ENCODE measurements at regions not wholly inside any gene's neighbourhood (a gene's known extent, or its start where the extent isn't known, plus 50 kb on each side); places are given as distances from the start of the nearest gene placed in this dataset.

GRCh38 chr6:105494688-105495087 lies 91.8 kb upstream of the PREP start:
- Histone ChIP-seq H3K27ac (ENCODE audit: low read depth in 1 of 2, low read length in 2 of 2) (no peak overlapping the region), H3K4me3 (ENCODE audit: low read length in 2 of 2) (no peak overlapping the region), H3K4me1 (ENCODE audit: control insufficient read depth in 1 of 2, insufficient read depth in 2 of 2, low read length in 2 of 2) (peaks cover 0 to 2% of the 10 kb centered on the region in 2 donors), H3K9me3 (ENCODE audit: control insufficient read depth, low read length) (no peaks in the 10 kb centered on the region), H3K36me3 (ENCODE audit: control insufficient read depth in 1 of 2, insufficient read depth in 2 of 2, low read length in 1 of 2) (no peaks in the 10 kb centered on the region), H3K27me3 (ENCODE audit: control insufficient read depth in 1 of 2, insufficient read depth in 2 of 2, low read length in 1 of 2) (no peaks in the 10 kb centered on the region)
- intact Hi-C loops (cut with DNase I): no loop called here
- DNase-seq (no peak), ATAC-seq (ENCODE audit: low FRiP score) (no peak)
- 89 to 94% methylated on average over 5 of the region's 5 CpGs for WGBS, 2 donors

DNA sequence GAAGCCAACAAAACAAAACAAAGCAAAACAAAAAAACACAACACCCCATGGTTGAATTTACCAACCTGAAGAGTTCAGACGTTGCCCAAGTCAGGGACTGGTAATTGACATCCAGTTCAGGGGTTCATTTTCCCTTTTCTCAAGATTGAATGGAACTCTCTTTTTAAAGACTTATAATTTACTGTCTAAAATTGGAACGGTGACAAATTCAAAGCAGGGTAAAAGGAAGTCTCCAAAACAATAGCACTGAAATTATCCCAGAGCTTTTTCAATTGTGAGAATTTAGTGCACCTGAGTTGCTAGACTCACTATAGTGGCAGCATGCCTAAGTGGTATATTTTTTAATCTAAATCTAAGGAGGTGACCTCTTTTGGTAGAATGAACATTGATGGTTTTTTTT lies 90.9 kb upstream of the PREP start:
- no peaks in the 10 kb centered on the region for H3K9me3 ChIP-seq (ENCODE audit: control insufficient read depth, low read length)
- no peaks in the 10 kb centered on the region for H3K27me3 ChIP-seq (ENCODE audit: control insufficient read depth in 1 of 2, insufficient read depth in 2 of 2, low read length in 1 of 2)
- no peaks in the 10 kb centered on the region for H3K36me3 ChIP-seq (ENCODE audit: control insufficient read depth in 1 of 2, insufficient read depth in 2 of 2, low read length in 1 of 2)
- H3K4me1 ChIP-seq (ENCODE audit: control insufficient read depth in 1 of 2, insufficient read depth in 2 of 2, low read length in 2 of 2): peaks cover 0 to 2% of the 10 kb centered on the region in 2 donors
- WGBS, 2 donors: 73 to 77% methylated on average over 2 of the region's 2 CpGs
- no peak overlapping the region for H3K27ac ChIP-seq (ENCODE audit: low read depth in 1 of 2, low read length in 2 of 2)
- no peak for ATAC-seq (ENCODE audit: low FRiP score)
- intact Hi-C loops (cut with DNase I): no loop called here
- no peak overlapping the region for H3K4me3 ChIP-seq (ENCODE audit: low read length in 2 of 2)
- DNase-seq: no peak

- Histone ChIP-seq H3K27me3 (ENCODE audit: control insufficient read depth in 1 of 2, insufficient read depth in 2 of 2, low read length in 1 of 2) (no peaks in the 10 kb centered on the region), H3K9me3 (ENCODE audit: control insufficient read depth, low read length) (no peaks in the 10 kb centered on the region), H3K4me1 (ENCODE audit: control insufficient read depth in 1 of 2, insufficient read depth in 2 of 2, low read length in 2 of 2) (peaks cover 0 to 2% of the 10 kb centered on the region in 2 donors), H3K27ac (ENCODE audit: low read depth in 1 of 2, low read length in 2 of 2) (no peak overlapping the region), H3K4me3 (ENCODE audit: low read length in 2 of 2) (no peak overlapping the region), H3K36me3 (ENCODE audit: control insufficient read depth in 1 of 2, insufficient read depth in 2 of 2, low read length in 1 of 2) (no peaks in the 10 kb centered on the region)
- ATAC-seq (ENCODE audit: low FRiP score) (peak; percentile 36), DNase-seq (no peak)
- intact Hi-C loops (cut with DNase I): no loop called here
Observed at GRCh38 chr6:105492706-105493673, 90.1 kb upstream of the PREP start.

GRCh38 chr6:105489216-105489530 lies 86.3 kb upstream of the PREP start:
- no peaks in the 10 kb centered on the region for H3K36me3 ChIP-seq (ENCODE audit: control insufficient read depth in 1 of 2, insufficient read depth in 2 of 2, low read length in 1 of 2)
- H3K27me3 ChIP-seq (ENCODE audit: control insufficient read depth in 1 of 2, insufficient read depth in 2 of 2, low read length in 1 of 2): no peaks in the 10 kb centered on the region
- no peak for DNase-seq
- peaks cover 0 to 2% of the 10 kb centered on the region in 2 donors for H3K4me1 ChIP-seq (ENCODE audit: control insufficient read depth in 1 of 2, insufficient read depth in 2 of 2, low read length in 2 of 2)
- H3K27ac ChIP-seq (ENCODE audit: low read depth in 1 of 2, low read length in 2 of 2): no peak overlapping the region
- intact Hi-C loops (cut with DNase I): loop anchor here in 1 of 2 donors (10.0 kb wide), 1 partner anchor 816 kb away; no protein-coding TSS in a partner anchor
- WGBS, 2 donors: 90 to 93% methylated on average over 2 of the region's 2 CpGs
- no peaks in the 10 kb centered on the region for H3K9me3 ChIP-seq (ENCODE audit: control insufficient read depth, low read length)
- no peak overlapping the region for H3K4me3 ChIP-seq (ENCODE audit: low read length in 2 of 2)
- no peak for ATAC-seq (ENCODE audit: low FRiP score)

DNA sequence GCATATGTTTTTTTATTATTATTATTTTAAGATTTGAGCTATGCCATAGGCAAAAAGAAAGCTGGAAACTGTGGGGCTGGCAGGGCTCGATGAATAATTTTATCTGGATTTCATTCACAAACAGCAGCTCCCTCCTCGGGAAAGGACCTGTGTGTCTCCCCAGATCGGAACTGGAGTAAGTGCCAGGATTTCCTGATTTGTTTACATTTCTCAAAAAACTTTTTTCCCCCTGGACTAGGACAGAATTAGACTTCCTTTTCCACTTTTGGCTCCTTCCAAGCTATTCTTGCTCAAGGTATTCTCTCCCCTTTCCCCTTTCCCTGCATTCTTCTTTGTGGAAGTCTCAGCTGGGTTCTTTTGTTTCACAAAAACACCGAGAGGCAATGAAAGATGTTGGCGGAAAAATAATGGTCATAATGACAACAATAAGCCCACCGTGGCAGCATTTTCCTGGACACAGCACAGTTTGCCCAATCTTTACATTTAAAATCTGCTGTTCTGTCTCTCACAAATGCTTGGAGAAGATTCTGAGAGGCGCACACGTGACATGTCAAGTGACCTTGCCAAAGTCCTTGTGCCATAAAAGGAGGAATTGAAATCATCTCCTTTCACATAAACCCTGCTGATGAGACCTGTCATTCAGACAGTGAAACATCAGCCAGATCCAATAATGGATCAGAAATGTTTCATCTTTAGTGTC lies 85.8 kb upstream of the PREP start:
- no peak overlapping the region for H3K27ac ChIP-seq (ENCODE audit: low read depth in 1 of 2, low read length in 2 of 2)
- no peaks in the 10 kb centered on the region for H3K36me3 ChIP-seq (ENCODE audit: control insufficient read depth in 1 of 2, insufficient read depth in 2 of 2, low read length in 1 of 2)
- peaks cover 0 to 2% of the 10 kb centered on the region in 2 donors for H3K4me1 ChIP-seq (ENCODE audit: control insufficient read depth in 1 of 2, insufficient read depth in 2 of 2, low read length in 2 of 2)
- intact Hi-C loops (cut with DNase I): loop anchor here in 1 of 2 donors (10.0 kb wide), 1 partner anchor 816 kb away; no protein-coding TSS in a partner anchor
- ATAC-seq (ENCODE audit: low FRiP score) (no peak), DNase-seq (no peak)
- no peaks in the 10 kb centered on the region for H3K27me3 ChIP-seq (ENCODE audit: control insufficient read depth in 1 of 2, insufficient read depth in 2 of 2, low read length in 1 of 2)
- no peaks in the 10 kb centered on the region for H3K9me3 ChIP-seq (ENCODE audit: control insufficient read depth, low read length)
- 40 to 41% methylated on average over 8 of the region's 8 CpGs for WGBS, 2 donors
- no peak overlapping the region for H3K4me3 ChIP-seq (ENCODE audit: low read length in 2 of 2)

DNA sequence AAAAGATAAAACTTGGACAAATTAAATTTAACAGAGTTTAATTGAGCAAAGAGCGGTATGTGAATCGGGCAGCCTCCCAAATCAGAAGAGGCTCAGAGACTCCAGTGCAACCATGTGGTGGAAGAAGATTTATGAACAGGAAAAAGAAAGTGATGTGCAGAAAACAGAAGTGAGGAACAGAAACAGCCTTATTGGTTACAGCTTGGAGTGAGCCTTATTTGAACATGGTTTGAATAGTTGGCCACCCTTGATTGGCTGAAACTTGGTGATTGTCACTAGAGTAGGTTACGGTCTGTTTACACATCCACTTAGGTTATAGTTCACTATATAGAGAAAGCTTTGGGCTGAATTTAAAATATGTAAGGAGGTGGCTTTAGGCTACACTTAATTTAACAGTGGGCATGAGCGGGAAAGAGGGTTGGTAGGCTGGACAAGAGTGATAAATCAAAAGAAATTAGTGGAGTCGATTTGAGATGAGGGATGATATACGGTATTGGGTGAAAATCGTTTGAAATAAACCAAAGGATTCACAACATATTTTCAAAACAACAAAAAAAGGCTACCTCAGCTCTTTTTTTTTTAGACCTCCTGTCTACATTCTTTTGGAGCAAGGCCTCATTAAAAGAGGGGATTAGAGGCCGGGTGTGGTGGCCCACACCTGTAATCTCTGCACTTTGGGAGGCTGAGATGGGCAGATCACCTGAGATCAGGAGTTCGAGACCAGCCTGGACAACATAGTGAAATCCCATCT lies 84.3 kb upstream of the PREP start:
- no peak overlapping the region for H3K4me3 ChIP-seq (ENCODE audit: low read length in 2 of 2)
- WGBS, 2 donors: 96 to 98% methylated on average over 9 of the region's 9 CpGs
- ATAC-seq (ENCODE audit: low FRiP score): no peak
- intact Hi-C loops (cut with DNase I): loop anchor here in 1 of 2 donors (10.0 kb wide), 1 partner anchor 818 kb away; no protein-coding TSS in a partner anchor
- no peaks in the 10 kb centered on the region for H3K9me3 ChIP-seq (ENCODE audit: control insufficient read depth, low read length)
- no peak for DNase-seq
- no peaks in the 10 kb centered on the region for H3K4me1 ChIP-seq (ENCODE audit: control insufficient read depth in 1 of 2, insufficient read depth in 2 of 2, low read length in 2 of 2)
- no peak overlapping the region for H3K27ac ChIP-seq (ENCODE audit: low read depth in 1 of 2, low read length in 2 of 2)
- H3K27me3 ChIP-seq (ENCODE audit: control insufficient read depth in 1 of 2, insufficient read depth in 2 of 2, low read length in 1 of 2): no peaks in the 10 kb centered on the region
- H3K36me3 ChIP-seq (ENCODE audit: control insufficient read depth in 1 of 2, insufficient read depth in 2 of 2, low read length in 1 of 2): no peaks in the 10 kb centered on the region

DNA sequence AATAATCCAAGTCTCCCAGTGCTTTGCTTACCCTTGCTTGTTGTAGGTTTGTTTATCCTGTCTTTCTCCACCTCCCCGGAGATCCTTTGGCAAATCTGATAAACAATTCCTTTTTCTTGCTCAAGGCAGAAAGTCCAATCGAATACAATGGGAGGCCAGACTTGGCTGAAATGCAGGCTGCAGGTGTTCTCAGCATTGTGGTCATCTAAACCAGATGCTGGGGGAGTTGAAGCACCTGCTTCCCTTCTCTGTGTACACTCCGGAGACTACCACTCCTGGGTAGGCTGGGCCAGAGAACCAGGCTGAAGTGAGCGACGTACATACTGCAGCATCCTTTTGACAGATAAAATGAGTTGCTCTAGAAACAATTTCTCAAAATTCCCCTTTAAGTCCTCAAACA lies 82.6 kb upstream of the PREP start:
- no peak overlapping the region for H3K4me3 ChIP-seq (ENCODE audit: low read length in 2 of 2)
- DNase-seq (no peak), ATAC-seq (ENCODE audit: low FRiP score) (no peak)
- 65 to 70% methylated on average over 5 of the region's 5 CpGs for WGBS, 2 donors
- H3K4me1 ChIP-seq (ENCODE audit: control insufficient read depth in 1 of 2, insufficient read depth in 2 of 2, low read length in 2 of 2): peaks cover 0 to 2% of the 10 kb centered on the region in 2 donors
- H3K27me3 ChIP-seq (ENCODE audit: control insufficient read depth in 1 of 2, insufficient read depth in 2 of 2, low read length in 1 of 2): no peaks in the 10 kb centered on the region
- H3K36me3 ChIP-seq (ENCODE audit: control insufficient read depth in 1 of 2, insufficient read depth in 2 of 2, low read length in 1 of 2): no peaks in the 10 kb centered on the region
- H3K9me3 ChIP-seq (ENCODE audit: control insufficient read depth, low read length): no peaks in the 10 kb centered on the region
- intact Hi-C loops (cut with DNase I): loop anchor here in 1 of 2 donors (10.0 kb wide), 1 partner anchor 819 kb away; no protein-coding TSS in a partner anchor
- no peak overlapping the region for H3K27ac ChIP-seq (ENCODE audit: low read depth in 1 of 2, low read length in 2 of 2)

Measured in aorta (tissue), 5 donors.